Esophagus squamous epithelium (tissue), 5 donors: ENCODE measurements at regions not wholly inside any gene's neighbourhood (a gene's known extent, or its start where the extent isn't known, plus 50 kb on each side); places are given as distances from the start of the nearest gene placed in this dataset.

ENCODE experiments used
- DNase-seq: peaks from one replicate; lab custom pipeline; 2025; lab: John Stamatoyannopoulos, UW
- H3K27ac ChIP-seq, 4 donors: fragments of 200-600 bp; sonication (generic); one replicate each; pipeline ENCODE4 v1.5.1; 2016 to 2019; ENCODE audit warnings: mild to moderate bottlenecking in 1 of 4
- H3K27me3 ChIP-seq, 4 donors: fragments of 200-600 bp; sonication (generic); 1 replicate in 3 of 4; 2 replicates in 1 of 4; pipeline versions ENCODE4 v1.5.1 to v1.6.0; 2017 to 2021; ENCODE audit warnings: antibody characterized with exemption in 1 of 4
- H3K36me3 ChIP-seq, 3 donors: fragments of 200-600 bp; sonication (generic); one replicate each; pipeline ENCODE4 v1.5.1; 2016 to 2019
- H3K4me1 ChIP-seq, 3 donors: fragments of 200-600 bp; sonication (generic); one replicate each; pipeline ENCODE4 v1.5.1; 2017 to 2019
- H3K4me3 ChIP-seq, 4 donors: fragments of 200-600 bp; sonication (generic); 1 replicate in 3 of 4; 2 replicates in 1 of 4; pipeline ENCODE4 v1.5.1; 2016 to 2019; ENCODE audit warnings: mild to moderate bottlenecking in 2 of 4, moderate library complexity in 1 of 4
- H3K9me3 ChIP-seq, 3 donors: fragments of 200-600 bp; sonication (generic); one replicate each; pipeline ENCODE4 v1.5.1; 2016 to 2019
- CTCF ChIP-seq, 6 experiments: fragments of 450-650 bp in 4 of 6; fragments of 200-600 bp in 2 of 6; sonication (generic) in 2 of 6; IDR thresholded peaks; one replicate each; pipeline ENCODE4 v1.5.1; 2016 to 2019; ENCODE audit warnings: antibody characterized with exemption in 6 of 6, mild to moderate bottlenecking in 4 of 6, moderate library complexity in 4 of 6
- POLR2A ChIP-seq, 4 donors: fragments of 450-650 bp; IDR thresholded peaks; one replicate each; pipeline ENCODE4 v1.6.1; 2017; ENCODE audit warnings: antibody characterized with exemption in 4 of 4, mild to moderate bottlenecking in 4 of 4, moderate library complexity in 3 of 4
- WGBS, 2 donors: methylation state at CpG; one replicate each; pipeline ENCODE4 v1.1.5; 2018; 5-methylcytosine and 5-hydroxymethylcytosine counted together
- intact Hi-C: fragments of 100-400 bp; cut with DNase I; formaldehyde crosslinking; loops from one replicate; pipeline ENCODE4 v1.15.0; 2022
- donor health status: DM: yes; HTN: yes; CAD: no.

- peaks cover 0 to 31% (median 0%) of the 10 kb centered on the region in 3 donors for H3K4me1 ChIP-seq
- 72 to 90% methylated on average over 2 of the region's 2 CpGs for WGBS, 2 donors
- H3K36me3 ChIP-seq = no peaks in the 10 kb centered on the region
- DNase-seq = no peak
- no peaks in the 10 kb centered on the region for H3K27me3 ChIP-seq
- no peak overlapping the region for H3K4me3 ChIP-seq
- intact Hi-C loops = no loop called here
- no peaks in the 10 kb centered on the region for H3K9me3 ChIP-seq
- peak overlapping the region; percentile 68 to 85 (median 80) for H3K27ac ChIP-seq
- no peak for TF ChIP-seq CTCF (IDR thresholded peaks at IDR 0.05)
- TF ChIP-seq POLR2A (IDR thresholded peaks at IDR 0.05) = no peak
Observed at GRCh38 chr9:2292733-2293132, 277.6 kb downstream of the SMARCA2 start.

- Histone ChIP-seq H3K27ac (no peak overlapping the region), H3K4me3 (no peak overlapping the region), H3K36me3 (no peaks in the 10 kb centered on the region), H3K27me3 (no peaks in the 10 kb centered on the region), H3K4me1 (peaks cover 0 to 13% (median 0%) of the 10 kb centered on the region in 3 donors), H3K9me3 (no peaks in the 10 kb centered on the region)
- TF ChIP-seq CTCF (IDR thresholded peaks at IDR 0.05) = no peak
- TF ChIP-seq POLR2A (IDR thresholded peaks at IDR 0.05) = no peak
- intact Hi-C loops = no loop called here
- DNase-seq = no peak
- WGBS, 2 donors = 50 to 100% methylated on average over 1 of the region's 1 CpG
Observed at GRCh38 chr9:2297771-2298170, 282.6 kb downstream of the SMARCA2 start.

- WGBS, 2 donors = 59 to 90% methylated on average over 1 of the region's 1 CpG
- H3K27me3 ChIP-seq = no peaks in the 10 kb centered on the region
- TF ChIP-seq POLR2A (IDR thresholded peaks at IDR 0.05) = no peak
- TF ChIP-seq CTCF (IDR thresholded peaks at IDR 0.05) = no peak
- no peaks in the 10 kb centered on the region for H3K9me3 ChIP-seq
- DNase-seq = no peak
- no peak overlapping the region for H3K4me3 ChIP-seq
- H3K27ac ChIP-seq = no peak overlapping the region
- H3K36me3 ChIP-seq = no peaks in the 10 kb centered on the region
- H3K4me1 ChIP-seq = peaks cover 0 to 8% (median 0%) of the 10 kb centered on the region in 3 donors
- intact Hi-C loops = no loop called here
Observed at GRCh38 chr9:2298217-2298616, 283.1 kb downstream of the SMARCA2 start.

GRCh38 chr9:2299156-2299842 is 284.2 kb downstream of the SMARCA2 start:
- H3K27me3 ChIP-seq = no peaks in the 10 kb centered on the region
- 66 to 79% methylated on average over 4 to 5 of the region's 5 CpGs for whole genome bisulfite sequencing, 2 donors
- no peak overlapping the region for H3K27ac ChIP-seq

More at GRCh38 chr9:2299156-2299842, 284.2 kb downstream of the SMARCA2 start:
- intact Hi-C loops = no loop called here
- H3K9me3 ChIP-seq = no peaks in the 10 kb centered on the region
- H3K4me1 ChIP-seq = no peaks in the 10 kb centered on the region
- DNase-seq = no peak
- H3K4me3 ChIP-seq = no peak overlapping the region
- TF ChIP-seq POLR2A (IDR thresholded peaks at IDR 0.05) = no peak
- TF ChIP-seq CTCF (IDR thresholded peaks at IDR 0.05) = no peak
- H3K36me3 ChIP-seq = no peaks in the 10 kb centered on the region
